Ascending aorta (tissue), 2 donors: ENCODE measurements at regions not wholly inside any gene's neighbourhood (a gene's known extent, or its start where the extent isn't known, plus 50 kb on each side); places are given as distances from the start of the nearest gene placed in this dataset.

Experiments
- DNase-seq, 2 donors: peaks; one replicate each; pipeline ENCODE4 v3.0.0-alpha.2; 2019; ENCODE audit warnings: low spot score in 2 of 2
- H3K27ac ChIP-seq, 2 donors: fragments of 200-600 bp; sonication (generic); one replicate each; pipeline ENCODE4 v1.5.1; 2016 to 2017; ENCODE audit warnings: mild to moderate bottlenecking in 1 of 2
- H3K27me3 ChIP-seq: fragments of 200-600 bp; sonication (generic); one replicate; pipeline ENCODE4 v1.5.1; 2017
- H3K36me3 ChIP-seq, 2 donors: fragments of 200-600 bp; sonication (generic); one replicate each; pipeline ENCODE4 v1.5.1; 2016
- H3K4me1 ChIP-seq, 2 donors: fragments of 200-600 bp; sonication (generic); one replicate each; pipeline ENCODE4 v1.5.1; 2016 to 2017; ENCODE audit warnings: mild to moderate bottlenecking in 1 of 2
- H3K4me3 ChIP-seq, 2 donors: fragments of 200-600 bp; sonication (generic); one replicate each; pipeline ENCODE4 v1.5.1; 2016 to 2017; ENCODE audit warnings: mild to moderate bottlenecking in 1 of 2
- H3K9me3 ChIP-seq, 2 donors: fragments of 200-600 bp; sonication (generic); one replicate each; pipeline ENCODE4 v1.5.1; 2016
- intact Hi-C: fragments of 100-400 bp; cut with DNase I; formaldehyde crosslinking; loops from one replicate; pipeline ENCODE4 v1.15.1; 2023
- TF ChIP-seq, protein P1 (sequence below), 3 experiments: fragments of 200-600 bp in 2 of 3; fragments of 450-650 bp in 1 of 3; sonication (generic) in 2 of 3; IDR thresholded peaks; one replicate each; pipeline ENCODE4 v1.5.1; 2016 to 2019; ENCODE audit warnings: antibody characterized with exemption in 3 of 3, mild to moderate bottlenecking in 1 of 3, moderate library complexity in 1 of 3

DNA sequence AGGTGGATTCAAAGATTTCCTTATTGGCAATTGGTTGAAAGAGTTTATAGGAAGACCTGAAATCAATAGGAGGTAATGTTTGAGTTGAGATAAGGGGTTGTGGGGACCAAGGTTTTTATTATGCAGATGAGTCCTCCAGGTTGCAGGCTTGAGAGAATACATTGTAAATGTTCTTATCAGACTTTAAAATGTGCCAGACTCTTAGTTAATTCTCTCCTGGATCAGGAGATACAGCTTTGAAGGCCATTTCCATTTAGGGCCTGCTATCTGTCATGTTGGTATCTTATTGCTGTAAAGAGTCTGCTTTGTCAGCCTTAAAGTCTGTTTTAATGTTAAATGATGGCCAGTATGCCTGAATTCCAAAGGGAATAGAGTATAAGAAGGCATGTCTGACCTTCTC is 61.8 kb upstream of the CALCR start:
- H3K36me3 ChIP-seq: no peaks in the 10 kb centered on the region
- no peak overlapping the region for H3K4me3 ChIP-seq
- TF ChIP-seq, protein P1, sequence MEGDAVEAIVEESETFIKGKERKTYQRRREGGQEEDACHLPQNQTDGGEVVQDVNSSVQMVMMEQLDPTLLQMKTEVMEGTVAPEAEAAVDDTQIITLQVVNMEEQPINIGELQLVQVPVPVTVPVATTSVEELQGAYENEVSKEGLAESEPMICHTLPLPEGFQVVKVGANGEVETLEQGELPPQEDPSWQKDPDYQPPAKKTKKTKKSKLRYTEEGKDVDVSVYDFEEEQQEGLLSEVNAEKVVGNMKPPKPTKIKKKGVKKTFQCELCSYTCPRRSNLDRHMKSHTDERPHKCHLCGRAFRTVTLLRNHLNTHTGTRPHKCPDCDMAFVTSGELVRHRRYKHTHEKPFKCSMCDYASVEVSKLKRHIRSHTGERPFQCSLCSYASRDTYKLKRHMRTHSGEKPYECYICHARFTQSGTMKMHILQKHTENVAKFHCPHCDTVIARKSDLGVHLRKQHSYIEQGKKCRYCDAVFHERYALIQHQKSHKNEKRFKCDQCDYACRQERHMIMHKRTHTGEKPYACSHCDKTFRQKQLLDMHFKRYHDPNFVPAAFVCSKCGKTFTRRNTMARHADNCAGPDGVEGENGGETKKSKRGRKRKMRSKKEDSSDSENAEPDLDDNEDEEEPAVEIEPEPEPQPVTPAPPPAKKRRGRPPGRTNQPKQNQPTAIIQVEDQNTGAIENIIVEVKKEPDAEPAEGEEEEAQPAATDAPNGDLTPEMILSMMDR (IDR thresholded peaks at IDR 0.05): no peak
- intact Hi-C loops: no loop called here
- no peaks in the 10 kb centered on the region for H3K9me3 ChIP-seq
- no peak overlapping the region for H3K27ac ChIP-seq
- no peak for DNase-seq
- no peaks in the 10 kb centered on the region for H3K27me3 ChIP-seq
- no peaks in the 10 kb centered on the region for H3K4me1 ChIP-seq

DNA sequence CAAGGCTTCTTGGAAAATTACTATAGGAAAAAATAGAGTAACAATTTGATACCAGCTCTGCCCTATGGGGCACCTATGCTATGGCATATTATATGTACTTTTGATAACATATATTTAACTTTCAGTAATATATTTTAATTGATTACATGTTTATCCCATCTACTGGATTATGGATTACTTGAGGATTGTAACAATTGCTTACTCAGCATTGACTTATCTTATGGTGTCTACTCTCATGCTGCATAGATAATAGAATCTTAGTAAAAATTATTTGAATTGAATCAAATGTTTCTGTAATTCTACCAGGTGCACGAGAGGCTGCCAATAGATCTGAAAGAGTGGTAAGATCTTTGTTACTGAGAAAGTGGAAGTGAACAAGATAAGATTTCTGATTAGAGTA is 57.8 kb upstream of the CALCR start:
- H3K4me1 ChIP-seq: no peaks in the 10 kb centered on the region
- H3K4me3 ChIP-seq: no peak overlapping the region
- intact Hi-C loops: no loop called here
- DNase-seq: no peak
- no peaks in the 10 kb centered on the region for H3K36me3 ChIP-seq
- H3K27ac ChIP-seq: no peak overlapping the region
- TF ChIP-seq, protein P1 (IDR thresholded peaks at IDR 0.05): no peak
- no peaks in the 10 kb centered on the region for H3K27me3 ChIP-seq
- no peaks in the 10 kb centered on the region for H3K9me3 ChIP-seq

DNA sequence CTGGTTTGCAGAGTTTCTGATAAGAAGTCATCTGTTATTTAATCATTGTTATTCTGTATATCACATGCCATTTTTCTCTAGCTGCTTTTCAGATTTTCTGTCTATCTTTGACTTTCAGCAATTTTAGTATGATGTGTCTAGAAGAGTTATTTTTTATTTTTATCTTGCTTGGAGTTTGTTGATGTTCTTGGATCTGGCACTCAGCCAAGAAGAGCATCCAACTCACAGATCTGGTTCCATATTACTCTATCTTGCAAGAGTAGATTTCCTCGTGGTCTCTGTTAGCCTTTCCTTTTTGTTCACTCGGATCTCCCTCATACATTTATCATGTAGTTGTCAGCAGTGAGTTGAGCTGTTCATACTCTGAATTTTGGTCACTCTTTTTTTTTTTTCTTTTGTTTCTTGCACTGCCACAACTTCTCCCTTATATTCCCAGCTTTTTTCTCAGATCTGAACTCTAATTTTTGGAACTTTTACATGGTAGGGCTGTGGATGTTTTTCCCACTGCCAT is 54.8 kb upstream of the CALCR start:
- H3K36me3 ChIP-seq: no peaks in the 10 kb centered on the region
- TF ChIP-seq, protein P1 (IDR thresholded peaks at IDR 0.05): no peak
- no peaks in the 10 kb centered on the region for H3K9me3 ChIP-seq
- no peak overlapping the region for H3K27ac ChIP-seq
- intact Hi-C loops: no loop called here
- H3K4me3 ChIP-seq: no peak overlapping the region
- no peaks in the 10 kb centered on the region for H3K4me1 ChIP-seq
- no peak for DNase-seq
- H3K27me3 ChIP-seq: no peaks in the 10 kb centered on the region

DNA sequence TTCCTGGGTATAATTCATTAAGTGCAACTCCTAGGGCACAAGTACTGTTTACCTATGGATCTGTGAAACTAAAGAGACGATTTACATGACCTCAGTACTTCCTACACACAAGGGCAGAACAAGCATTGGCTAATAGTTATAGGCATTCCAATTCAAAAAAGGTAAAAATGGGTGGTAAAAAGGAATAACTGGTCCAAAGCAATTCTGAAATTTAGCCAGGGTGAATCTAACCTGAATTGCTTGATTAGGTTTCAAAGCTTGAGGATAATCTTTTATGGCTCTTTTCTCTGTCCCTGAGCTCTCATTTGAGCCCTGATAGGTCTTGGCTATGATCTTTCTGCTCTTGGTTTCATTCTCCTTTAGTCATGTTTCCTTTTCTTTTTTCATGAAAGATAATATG is 52.3 kb upstream of the CALCR start:
- no peaks in the 10 kb centered on the region for H3K9me3 ChIP-seq
- no peaks in the 10 kb centered on the region for H3K36me3 ChIP-seq
- TF ChIP-seq, protein P1 (IDR thresholded peaks at IDR 0.05): no peak
- H3K4me1 ChIP-seq: no peaks in the 10 kb centered on the region
- H3K27me3 ChIP-seq: no peaks in the 10 kb centered on the region
- DNase-seq: no peak
- no peak overlapping the region for H3K4me3 ChIP-seq
- no peak overlapping the region for H3K27ac ChIP-seq
- intact Hi-C loops: no loop called here
